GM12874 (cell line): ENCODE measurements at regions not wholly inside any gene's neighbourhood (a gene's known extent, or its start where the extent isn't known, plus 50 kb on each side); places are given as distances from the start of the nearest gene placed in this dataset.
A peak's percentile ranks its signal among the peaks of the same experiment; 100 is the strongest.

Experiments
- CTCF ChIP-seq: IDR thresholded peaks from 2 replicates; pipeline ENCODE4 v1.5.1; 2011; ENCODE audit warnings: low read depth, mild to moderate bottlenecking, control low read depth, low read length, moderate library complexity; ENCODE audit not compliant: insufficient read depth

GRCh38 chr5:164005071-164005470 is 499.7 kb downstream of the MAT2B start:
- no peak for TF ChIP-seq CTCF

- TF ChIP-seq CTCF: no peak
Measured at GRCh38 chr5:164007064-164007463, 501.6 kb downstream of the MAT2B start.

GRCh38 chr5:164009621-164010020 is 504.2 kb downstream of the MAT2B start:
- no peak for TF ChIP-seq CTCF

- TF ChIP-seq CTCF: no peak
Measured at GRCh38 chr5:164010900-164011299, 505.5 kb downstream of the MAT2B start.

- TF ChIP-seq CTCF: no peak
Measured at GRCh38 chr5:164012371-164012770, 507.0 kb downstream of the MAT2B start.

- peak; percentile 31 for TF ChIP-seq CTCF
Measured at GRCh38 chr5:164013077-164013670, 507.8 kb downstream of the MAT2B start.

- TF ChIP-seq CTCF: no peak
Measured at GRCh38 chr5:164020116-164020515, 514.7 kb downstream of the MAT2B start.
